IPS DF 4.7 (cell line): ENCODE measurements at regions not wholly inside any gene's neighbourhood (a gene's known extent, or its start where the extent isn't known, plus 50 kb on each side); places are given as distances from the start of the nearest gene placed in this dataset.

Source experiments
- DNase-seq: peaks from one replicate; pipeline ENCODE4 v3.0.0-alpha.2; 2013; ENCODE audit warnings: low spot score; ENCODE audit errors: extremely low read depth

- DNase-seq = no peak
Measured at GRCh38 chr4:177105536-177105935, 204.1 kb upstream of the NEIL3 start.

- DNase-seq = no peak
Measured at GRCh38 chr4:177107288-177107921, 202.3 kb upstream of the NEIL3 start.

- DNase-seq = no peak
Measured at GRCh38 chr4:177108708-177109107, 201.0 kb upstream of the NEIL3 start.

- DNase-seq = no peak
Measured at GRCh38 chr4:177109769-177110168, 199.9 kb upstream of the NEIL3 start.

- no peak for DNase-seq
Measured at GRCh38 chr4:177116161-177116560, 193.5 kb upstream of the NEIL3 start.

GRCh38 chr4:177117256-177117655, 192.4 kb upstream of the NEIL3 start:
- DNase-seq = no peak

- no peak for DNase-seq
Measured at GRCh38 chr4:177118596-177118995, 191.1 kb upstream of the NEIL3 start.

GRCh38 chr4:177119021-177119471, 190.6 kb upstream of the NEIL3 start:
- DNase-seq = no peak

GRCh38 chr4:177119691-177120090, 190.0 kb upstream of the NEIL3 start:
- no peak for DNase-seq

- DNase-seq = no peak
Measured at GRCh38 chr4:177123811-177124210, 185.9 kb upstream of the NEIL3 start.

- DNase-seq = no peak
Measured at GRCh38 chr4:177124349-177125064, 185.2 kb upstream of the NEIL3 start.

GRCh38 chr4:177125656-177126055, 184.0 kb upstream of the NEIL3 start:
- no peak for DNase-seq

- no peak for DNase-seq
Measured at GRCh38 chr4:177127658-177128057, 182.0 kb upstream of the NEIL3 start.

- DNase-seq = no peak
Measured at GRCh38 chr4:177128306-177128705, 181.4 kb upstream of the NEIL3 start.

- no peak for DNase-seq
Measured at GRCh38 chr4:177131736-177132135, 177.9 kb upstream of the NEIL3 start.

GRCh38 chr4:177147668-177148067, 162.0 kb upstream of the NEIL3 start:
- no peak for DNase-seq

GRCh38 chr4:177155454-177155853, 154.2 kb upstream of the NEIL3 start:
- peak; percentile 9 for DNase-seq

GRCh38 chr4:177159600-177159999, 150.1 kb upstream of the NEIL3 start:
- no peak for DNase-seq

GRCh38 chr4:177161781-177162180, 147.9 kb upstream of the NEIL3 start:
- no peak for DNase-seq

- DNase-seq = no peak
Measured at GRCh38 chr4:177163532-177163931, 146.1 kb upstream of the NEIL3 start.

- DNase-seq = no peak
Measured at GRCh38 chr4:177171588-177171987, 138.1 kb upstream of the NEIL3 start.

GRCh38 chr4:177175473-177175872, 134.2 kb upstream of the NEIL3 start:
- DNase-seq = no peak

GRCh38 chr4:177177541-177178081, 132.1 kb upstream of the NEIL3 start:
- no peak for DNase-seq
